H1 (cell line): ENCODE measurements at regions not wholly inside any gene's neighbourhood (a gene's known extent, or its start where the extent isn't known, plus 50 kb on each side); places are given as distances from the start of the nearest gene placed in this dataset.
A peak's percentile ranks its signal among the peaks of the same experiment; 100 is the strongest.

Source experiments
- CTCF ChIA-PET: fragments of 300-600 bp; sonication (Branson Sonifier 250); formaldehyde crosslinking; loops from one replicate; lab custom pipeline; 2021; ENCODE audit not compliant: partially characterized antibody; lab: Charles Lee
- POLR2A ChIA-PET: fragments of 300-600 bp; sonication (Branson Sonifier 250); formaldehyde crosslinking; loops from one replicate; lab custom pipeline; 2021; ENCODE audit warnings: inconsistent platforms; ENCODE audit not compliant: partially characterized antibody; lab: Charles Lee
- DNase-seq, 2 experiments: peaks; one replicate each; pipeline versions ENCODE4 v3.0.0 to v3.0.0-alpha.2; 2010 to 2022; ENCODE audit warnings: low spot score in 2 of 2, low read depth in 1 of 2, mixed read lengths in 1 of 2
- FAIRE-seq: peaks from 2 replicates; lab custom pipeline; 2011; peaks lifted over from hg19 to GRCh38; lab: Jason Lieb, UNC
- H2AFZ ChIP-seq: 2 replicates; pipeline ENCODE4 v1.8.1; 2012; ENCODE audit warnings: low read length, inconsistent platforms
- H2AK5ac ChIP-seq: 2 replicates; pipeline ENCODE4 v1.6.1; 2013; ENCODE audit warnings: low read depth, low read length
- H2BK120ac ChIP-seq: replicated peaks from 2 replicates; pipeline ENCODE3; 2013; ENCODE audit warnings: low read depth, low read length, inconsistent platforms
- H2BK12ac ChIP-seq: 2 replicates; pipeline ENCODE4 v1.6.1; 2013; ENCODE audit warnings: low read depth, low read length
- H2BK15ac ChIP-seq: 2 replicates; pipeline ENCODE4 v1.6.1; 2013; ENCODE audit warnings: low read length
- H2BK20ac ChIP-seq: 2 replicates; pipeline ENCODE4 v1.6.1; 2013; ENCODE audit warnings: low read length
- H2BK5ac ChIP-seq: 2 replicates; pipeline ENCODE4 v1.6.1; 2013; ENCODE audit warnings: low read depth, low read length
- H3K14ac ChIP-seq: 2 replicates; pipeline ENCODE4 v1.6.1; 2013; ENCODE audit warnings: inconsistent platforms; ENCODE audit not compliant: insufficient read length
- H3K18ac ChIP-seq: 2 replicates; pipeline ENCODE4 v1.6.1; 2013; ENCODE audit warnings: low read length; ENCODE audit errors: extremely low read depth
- H3K23ac ChIP-seq: 2 replicates; pipeline ENCODE4 v1.6.1; 2013; ENCODE audit warnings: inconsistent platforms; ENCODE audit not compliant: insufficient read length
- H3K23me2 ChIP-seq: 2 replicates; pipeline ENCODE4 v1.6.1; 2013; ENCODE audit warnings: low read depth, low read length
- H3K27ac ChIP-seq: 2 replicates; pipeline ENCODE4 v1.6.1; 2011; ENCODE audit warnings: low read depth, low read length, inconsistent platforms
- H3K27me3 ChIP-seq, 4 experiments: replicated peaks in 1 of 4; 1 replicate in 1 of 4; 2 replicates in 3 of 4; pipeline versions ENCODE4 v1.6.1 to v1.8.1; 2011 to 2013; ENCODE audit warnings: low read length in 3 of 4, mild to moderate bottlenecking in 3 of 4, inconsistent platforms in 2 of 4, mixed read lengths in 2 of 4, moderate library complexity in 1 of 4; ENCODE audit not compliant: control insufficient read depth in 3 of 4, insufficient read depth in 3 of 4; ENCODE audit errors: extremely low read depth in 1 of 4
- H3K36me3 ChIP-seq, 4 experiments: 2 replicates each; pipeline versions ENCODE4 v1.6.1 to v1.8.1; 2011 to 2013; ENCODE audit warnings: mild to moderate bottlenecking in 4 of 4, low read length in 3 of 4, moderate library complexity in 2 of 4, control low read depth in 1 of 4, inconsistent platforms in 1 of 4; ENCODE audit not compliant: insufficient read depth in 4 of 4, control insufficient read depth in 2 of 4
- H3K4ac ChIP-seq: replicated peaks from 2 replicates; pipeline ENCODE3; 2013; ENCODE audit warnings: low read length, low read depth, mixed read lengths, inconsistent platforms; ENCODE audit not compliant: insufficient read length
- H3K4me1 ChIP-seq, 4 experiments: replicated peaks in 1 of 4; 1 replicate in 1 of 4; 2 replicates in 3 of 4; pipeline versions ENCODE4 v1.6.1 to v1.8.1; 2011 to 2013; ENCODE audit warnings: low read length in 3 of 4, inconsistent platforms in 2 of 4, mixed read lengths in 1 of 4; ENCODE audit not compliant: insufficient read depth in 4 of 4, control insufficient read depth in 3 of 4
- H3K4me2 ChIP-seq, 2 experiments: 2 replicates each; pipeline versions ENCODE4 v1.6.1 to v1.8.1; 2011 to 2013; ENCODE audit warnings: low read depth in 2 of 2, low read length in 2 of 2, control low read depth in 1 of 2, inconsistent platforms in 1 of 2, mild to moderate bottlenecking in 1 of 2; ENCODE audit not compliant: insufficient read depth in 1 of 2
- H3K4me3 ChIP-seq, 4 experiments: fragments of 200-600, 300-600 bp in 1 of 4; sonication (generic), shearing (Covaris generic), sonication (Bioruptor Twin) in 1 of 4; 2 replicates each; pipeline versions ENCODE4 v1.5.1 to v1.8.1; 2011 to 2016; ENCODE audit warnings: low read length in 4 of 4, low read depth in 3 of 4, control low read depth in 2 of 4, inconsistent platforms in 2 of 4, mild to moderate bottlenecking in 2 of 4, mixed read lengths in 1 of 4, moderate library complexity in 1 of 4; ENCODE audit not compliant: insufficient read depth in 2 of 4; ENCODE audit errors: extremely low read depth in 1 of 4
- H3K56ac ChIP-seq: replicated peaks from 2 replicates; pipeline ENCODE3; 2013; ENCODE audit warnings: low read depth, mild to moderate bottlenecking, mixed read lengths, low read length, inconsistent platforms; ENCODE audit not compliant: insufficient read length
- H3K79me1 ChIP-seq: 2 replicates; pipeline ENCODE4 v1.6.1; 2013; ENCODE audit warnings: low read depth, low read length, control low read depth
- H3K79me2 ChIP-seq, 2 experiments: 2 replicates each; pipeline versions ENCODE4 v1.6.1 to v1.8.1; 2012 to 2013; ENCODE audit warnings: low read length in 2 of 2, mild to moderate bottlenecking in 2 of 2, inconsistent platforms in 1 of 2; ENCODE audit not compliant: insufficient read depth in 2 of 2, control insufficient read depth in 1 of 2
- H3K9ac ChIP-seq, 4 experiments: replicated peaks in 1 of 4; 1 replicate in 1 of 4; 2 replicates in 3 of 4; pipeline versions ENCODE4 v1.6.1 to v1.8.1; 2011 to 2013; ENCODE audit warnings: low read depth in 3 of 4, low read length in 3 of 4, control low read depth in 2 of 4, mild to moderate bottlenecking in 2 of 4, moderate library complexity in 2 of 4, inconsistent platforms in 1 of 4; ENCODE audit errors: extremely low read depth in 1 of 4
- H3K9me3 ChIP-seq, 2 experiments: 2 replicates each; pipeline versions ENCODE4 v1.6.1 to v1.8.1; 2012 to 2013; ENCODE audit warnings: mild to moderate bottlenecking in 2 of 2, moderate library complexity in 2 of 2, control low read depth in 1 of 2, inconsistent platforms in 1 of 2, low read depth in 1 of 2, low read length in 1 of 2, mixed read lengths in 1 of 2; ENCODE audit not compliant: insufficient read depth in 2 of 2
- H4K20me1 ChIP-seq, 2 experiments: replicated peaks in 1 of 2; 2 replicates each; pipeline versions ENCODE3 to v1.8.1; 2011 to 2013; ENCODE audit warnings: inconsistent platforms in 2 of 2, low read length in 2 of 2, mild to moderate bottlenecking in 1 of 2; ENCODE audit not compliant: insufficient read depth in 2 of 2, control insufficient read depth in 1 of 2
- H4K5ac ChIP-seq: 2 replicates; pipeline ENCODE4 v1.6.1; 2013; ENCODE audit warnings: low read length, low read depth, mixed read lengths, inconsistent platforms; ENCODE audit not compliant: insufficient read length
- H4K8ac ChIP-seq: 2 replicates; pipeline ENCODE4 v1.8.0; 2013; ENCODE audit warnings: mild to moderate bottlenecking, moderate library complexity, low read length, inconsistent platforms; ENCODE audit not compliant: insufficient read depth; ENCODE audit errors: extremely low read depth
- H4K91ac ChIP-seq: replicated peaks from 2 replicates; pipeline ENCODE3; 2013; ENCODE audit warnings: low read length, mixed read lengths, inconsistent platforms; ENCODE audit not compliant: insufficient read length
- CEBPB ChIP-seq: IDR thresholded peaks from 2 replicates; pipeline ENCODE4 v1.6.1; 2012; ENCODE audit warnings: low read depth, low read length
- EGR1 ChIP-seq: IDR thresholded peaks from 2 replicates; pipeline ENCODE4 v1.6.1; 2011; ENCODE audit warnings: low read depth, low read length, borderline replicate concordance
- EP300 ChIP-seq, 2 experiments: IDR thresholded peaks; 1 replicate in 1 of 2; 2 replicates in 1 of 2; pipeline ENCODE4 v1.6.1; 2011 to 2012; ENCODE audit warnings: low read depth in 2 of 2, low read length in 2 of 2, mild to moderate bottlenecking in 2 of 2, borderline replicate concordance in 1 of 2, inconsistent platforms in 1 of 2, moderate library complexity in 1 of 2
- EZH2 ChIP-seq: fragments of 200-600 bp; sonication (generic); IDR thresholded peaks from 2 replicates; pipeline ENCODE4 v1.7.1; 2012; ENCODE audit warnings: low read depth, mild to moderate bottlenecking, moderate library complexity, low read length, inconsistent platforms; ENCODE audit not compliant: severe bottlenecking
- GABPA ChIP-seq: IDR thresholded peaks from 2 replicates; pipeline ENCODE4 v1.6.1; 2011; ENCODE audit warnings: mild to moderate bottlenecking, low read length, moderate library complexity, borderline replicate concordance; ENCODE audit not compliant: insufficient read depth
- MAX ChIP-seq: IDR thresholded peaks from 2 replicates; pipeline ENCODE4 v1.6.1; 2012; ENCODE audit warnings: inconsistent platforms
- PHF8 ChIP-seq: fragments of 200-600 bp; sonication (generic); conservative IDR thresholded peaks from 2 replicates; pipeline ENCODE4 v1.7.1; 2012; ENCODE audit warnings: low read depth, mild to moderate bottlenecking, inconsistent platforms, low read length, moderate library complexity
- RBBP5 ChIP-seq: IDR thresholded peaks from 2 replicates; pipeline ENCODE4 v1.7.1; 2012; ENCODE audit warnings: low read depth, mild to moderate bottlenecking, inconsistent platforms, low read length, moderate library complexity, borderline replicate concordance
- SIX5 ChIP-seq: IDR thresholded peaks from 2 replicates; pipeline ENCODE4 v1.6.1; 2011; ENCODE audit warnings: mild to moderate bottlenecking, low read depth, low read length
- SUZ12 ChIP-seq: fragments of 200-600 bp; sonication (generic); IDR thresholded peaks from 2 replicates; pipeline ENCODE4 v1.6.1; 2012; ENCODE audit warnings: mild to moderate bottlenecking, inconsistent platforms, low read length, moderate library complexity, mixed read lengths
- TAF7 ChIP-seq: optimal IDR thresholded peaks from 2 replicates; pipeline ENCODE3; 2011; ENCODE audit warnings: low read depth, mild to moderate bottlenecking, inconsistent platforms, low read length, moderate library complexity, borderline replicate concordance
- TEAD4 ChIP-seq: IDR thresholded peaks from 2 replicates; pipeline ENCODE4 v1.6.1; 2012; ENCODE audit warnings: low read depth, low read length, inconsistent platforms, mixed read lengths
- WGBS, 2 experiments: shearing (Covaris generic) in 1 of 2; methylation state at CpG; one replicate each; pipeline versions ENCODE4 v1.1.6 to v1.1.7; 2013 to 2015; ENCODE audit warnings: low lambda C conversion rate in 2 of 2, mixed read lengths in 2 of 2, inconsistent platforms in 1 of 2, low coverage in 1 of 2, missing lambda C conversion rate in 1 of 2; ENCODE audit not compliant: insufficient replicate concordance in 2 of 2, insufficient coverage in 1 of 2, insufficient read length in 1 of 2; ENCODE audit errors: extremely low coverage in 1 of 2, missing lambda C conversion rate in 1 of 2; 5-methylcytosine and 5-hydroxymethylcytosine counted together

DNA sequence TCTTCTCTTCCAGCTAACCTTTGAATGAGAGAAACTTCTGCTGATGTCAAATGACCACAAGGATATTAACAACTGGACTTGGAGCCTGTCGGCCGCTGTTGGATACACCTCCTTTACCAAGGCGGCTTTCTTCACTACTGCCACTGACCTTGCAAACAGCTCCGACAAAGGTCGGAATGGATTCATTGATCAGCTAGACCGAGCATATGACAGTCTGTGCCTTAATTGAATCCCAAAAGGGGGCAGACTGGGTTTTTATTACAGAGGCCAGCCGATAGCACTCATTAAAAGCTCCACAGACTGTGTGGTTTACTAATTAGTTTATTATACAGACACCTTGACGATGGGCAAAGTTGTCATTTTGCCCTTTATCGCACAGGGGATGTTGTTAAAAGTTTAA is 394.5 kb downstream of the RERGL start:
- DNase-seq, result no peak
- CTCF ChIA-PET, result no interaction called here

More for the DNA sequence above, 394.5 kb downstream of the RERGL start:
- FAIRE-seq, result no peak
- no peaks in the 10 kb centered on the region for H3K36me3 ChIP-seq
- H3K27me3 ChIP-seq, result no peaks in the 10 kb centered on the region
- H4K20me1 ChIP-seq, result no peaks in the 10 kb centered on the region
- H3K79me2 ChIP-seq, result no peaks in the 10 kb centered on the region
- no peak overlapping the region for H3K9ac ChIP-seq
- peak overlapping the region; percentile 18; the same call in 1 of the 2 replicates for H2AFZ ChIP-seq
- POLR2A ChIA-PET, result no interaction called here
- H2AK5ac ChIP-seq, result no peak overlapping the region
- no peak overlapping the region for H4K5ac ChIP-seq
- H3K9me3 ChIP-seq, result no peaks in the 10 kb centered on the region
- no peak overlapping the region for H3K14ac ChIP-seq
- no peak overlapping the region for H2BK120ac ChIP-seq
- no peak overlapping the region for H4K8ac ChIP-seq
- no peak overlapping the region for H3K4me3 ChIP-seq
- no peak overlapping the region for H3K23ac ChIP-seq
- H3K23me2 ChIP-seq, result no peaks in the 10 kb centered on the region
- H3K4me1 ChIP-seq, result peaks cover 0 to 4% (median 2%) of the 10 kb centered on the region in 4 experiments; a peak in 2 of 7 replicates
- no peak overlapping the region for H3K27ac ChIP-seq
- no peak overlapping the region for H2BK15ac ChIP-seq
- no peak overlapping the region for H2BK5ac ChIP-seq
- H3K4me2 ChIP-seq, result no peak overlapping the region; a peak in 1 of 4 replicates
- WGBS, 2 experiments, result 92% methylated on average over 9 of the region's 9 CpGs; no CpG with 5 or more reads in 1 of the 2 experiments
- H2BK20ac ChIP-seq, result no peak overlapping the region
- no peaks in the 10 kb centered on the region for H3K79me1 ChIP-seq
- no peak overlapping the region for H3K4ac ChIP-seq
- no peak overlapping the region for H3K56ac ChIP-seq
- no peak overlapping the region for H4K91ac ChIP-seq
- no peak for TF ChIP-seq CEBPB
- no peak for TF ChIP-seq GABPA
- TF ChIP-seq SUZ12, result no peak
- no peak for TF ChIP-seq EZH2
- TF ChIP-seq SIX5, result no peak
- no peak for TF ChIP-seq EGR1
- TF ChIP-seq EP300 (IDR thresholded peaks at IDR 0.05; ENCODE audit: borderline replicate concordance in 1 of 2, low read depth in 2 of 2, low read length in 2 of 2), result no peak
- TF ChIP-seq RBBP5, result no peak
- TF ChIP-seq TEAD4, result no peak
- TF ChIP-seq PHF8, result no peak
- no peak for TF ChIP-seq MAX
- no peak for TF ChIP-seq TAF7
- TF ChIP-seq, all 59 proteins: peak for 0
- H2BK12ac ChIP-seq, result no peak overlapping the region
- no peak overlapping the region for H3K18ac ChIP-seq
